WI38 (cell line): ENCODE measurements at regions not wholly inside any gene's neighbourhood (a gene's known extent, or its start where the extent isn't known, plus 50 kb on each side); places are given as distances from the start of the nearest gene placed in this dataset.

Experiments used
- H3K4me3 ChIP-seq: 2 replicates; pipeline ENCODE4 v1.5.1; 2011; ENCODE audit warnings: low read depth, mild to moderate bottlenecking, control low read depth, low read length
- TF ChIP-seq, protein P1 (sequence below): IDR thresholded peaks from 2 replicates; pipeline ENCODE4 v1.5.1; 2012; ENCODE audit warnings: low read depth, mild to moderate bottlenecking, control low read depth, low read length

DNA sequence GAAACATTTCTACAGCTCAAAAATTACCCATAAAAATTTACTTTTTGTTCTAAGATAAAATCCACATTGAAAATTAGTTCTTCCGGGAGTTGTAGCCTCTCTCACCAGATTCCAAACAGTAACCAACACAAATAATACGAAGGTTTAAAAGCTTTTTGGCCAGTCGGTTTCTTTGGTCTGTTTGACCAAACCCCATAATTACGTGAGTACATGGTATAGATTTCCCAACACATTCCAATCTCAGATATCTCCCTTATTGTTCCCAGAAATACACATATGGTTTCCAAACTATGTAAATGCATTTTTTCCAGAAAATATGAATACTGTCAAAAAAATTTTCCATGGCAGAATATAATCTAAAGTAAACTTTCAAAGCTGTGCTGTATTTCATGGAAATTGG is 722.0 kb downstream of the KCNJ2 start:
- TF ChIP-seq, protein P1, sequence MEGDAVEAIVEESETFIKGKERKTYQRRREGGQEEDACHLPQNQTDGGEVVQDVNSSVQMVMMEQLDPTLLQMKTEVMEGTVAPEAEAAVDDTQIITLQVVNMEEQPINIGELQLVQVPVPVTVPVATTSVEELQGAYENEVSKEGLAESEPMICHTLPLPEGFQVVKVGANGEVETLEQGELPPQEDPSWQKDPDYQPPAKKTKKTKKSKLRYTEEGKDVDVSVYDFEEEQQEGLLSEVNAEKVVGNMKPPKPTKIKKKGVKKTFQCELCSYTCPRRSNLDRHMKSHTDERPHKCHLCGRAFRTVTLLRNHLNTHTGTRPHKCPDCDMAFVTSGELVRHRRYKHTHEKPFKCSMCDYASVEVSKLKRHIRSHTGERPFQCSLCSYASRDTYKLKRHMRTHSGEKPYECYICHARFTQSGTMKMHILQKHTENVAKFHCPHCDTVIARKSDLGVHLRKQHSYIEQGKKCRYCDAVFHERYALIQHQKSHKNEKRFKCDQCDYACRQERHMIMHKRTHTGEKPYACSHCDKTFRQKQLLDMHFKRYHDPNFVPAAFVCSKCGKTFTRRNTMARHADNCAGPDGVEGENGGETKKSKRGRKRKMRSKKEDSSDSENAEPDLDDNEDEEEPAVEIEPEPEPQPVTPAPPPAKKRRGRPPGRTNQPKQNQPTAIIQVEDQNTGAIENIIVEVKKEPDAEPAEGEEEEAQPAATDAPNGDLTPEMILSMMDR = no peak
- H3K4me3 ChIP-seq = no peak overlapping the region

- TF ChIP-seq, protein P1 = no peak
- no peak overlapping the region for H3K4me3 ChIP-seq
These were observed 723.2 kb downstream of the KCNJ2 start for GRCh38 chr17:70892527-70892926.

GRCh38 chr17:70896843-70897242 is 727.5 kb downstream of the KCNJ2 start:
- TF ChIP-seq, protein P1 = no peak

DNA sequence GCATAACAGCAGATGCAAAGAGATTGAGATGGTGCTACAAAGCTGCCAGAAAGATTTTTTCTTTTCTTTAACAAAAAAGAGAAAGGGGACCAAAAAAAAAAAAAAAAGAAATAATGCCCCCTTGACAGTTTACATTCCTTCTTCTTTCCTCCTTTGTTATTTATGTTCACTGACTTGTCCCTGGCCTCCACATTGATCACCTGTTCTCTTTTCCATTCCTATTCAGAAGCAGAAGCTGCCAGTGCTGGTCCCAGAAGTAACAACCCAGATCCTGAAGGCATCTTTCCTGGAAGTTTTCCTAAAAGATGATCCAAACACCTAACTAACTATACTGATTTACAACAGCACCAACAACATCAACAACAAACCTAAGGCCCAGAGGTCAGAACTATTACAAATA is 728.1 kb downstream of the KCNJ2 start:
- TF ChIP-seq, protein P1 = no peak
- H3K4me3 ChIP-seq = no peak overlapping the region

More at GRCh38 chr17:70896843-70897242, 727.5 kb downstream of the KCNJ2 start:
- no peak overlapping the region for H3K4me3 ChIP-seq

DNA sequence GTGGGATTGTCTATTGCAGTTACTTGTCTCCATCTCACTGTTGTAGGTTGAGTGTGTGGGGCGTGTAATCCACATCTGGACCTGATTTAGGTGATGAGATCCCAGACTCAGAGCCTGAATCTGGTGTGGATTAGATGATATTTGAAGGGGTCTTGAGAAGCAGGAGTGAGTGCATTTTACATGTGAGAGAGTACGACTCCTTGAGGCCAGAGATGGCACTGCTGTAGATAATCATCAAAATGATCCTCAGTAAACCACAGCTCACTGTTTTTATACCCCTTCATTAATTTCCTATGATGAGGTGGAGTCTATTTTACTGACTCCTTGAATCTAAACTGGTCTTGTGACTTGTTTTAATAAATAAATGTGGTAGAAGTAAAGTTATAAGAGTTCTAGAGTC is 732.5 kb downstream of the KCNJ2 start:
- no peak overlapping the region for H3K4me3 ChIP-seq
- TF ChIP-seq, protein P1 = no peak

DNA sequence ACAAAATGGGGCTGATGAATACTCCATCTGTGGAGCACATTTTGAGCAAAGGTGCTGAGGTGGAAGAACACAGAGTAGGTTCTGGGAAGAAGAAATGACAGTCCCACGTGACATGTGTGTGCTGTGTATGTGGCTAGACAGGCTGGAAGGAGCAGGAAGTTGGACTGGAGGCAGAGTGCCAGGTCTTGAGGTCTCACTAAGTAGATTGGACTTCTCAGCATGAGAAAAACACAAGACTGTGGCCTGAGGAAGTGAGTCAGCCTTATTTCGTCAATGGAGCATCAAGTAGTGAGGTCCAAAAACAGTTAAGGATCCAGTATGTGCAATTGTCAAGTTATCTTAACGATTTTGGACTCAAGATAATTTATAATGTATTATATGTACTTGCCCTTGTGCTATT is 736.5 kb downstream of the KCNJ2 start:
- TF ChIP-seq, protein P1 = no peak
- H3K4me3 ChIP-seq = no peak overlapping the region

GRCh38 chr17:70906808-70907207 is 737.5 kb downstream of the KCNJ2 start:
- H3K4me3 ChIP-seq = no peak overlapping the region
- TF ChIP-seq, protein P1 = no peak
